ENCODE measurements at regions not wholly inside any gene's neighbourhood (a gene's known extent, or its start where the extent isn't known, plus 50 kb on each side); places are given as distances from the start of the nearest gene placed in this dataset.

GRCh38 chr21:25115021-25115420, 492.3 kb downstream of the MRPL39 start:
- DNase-seq, result no peak

GRCh38 chr21:25107708-25108107, 499.6 kb downstream of the MRPL39 start:
- no peak for DNase-seq

DNA sequence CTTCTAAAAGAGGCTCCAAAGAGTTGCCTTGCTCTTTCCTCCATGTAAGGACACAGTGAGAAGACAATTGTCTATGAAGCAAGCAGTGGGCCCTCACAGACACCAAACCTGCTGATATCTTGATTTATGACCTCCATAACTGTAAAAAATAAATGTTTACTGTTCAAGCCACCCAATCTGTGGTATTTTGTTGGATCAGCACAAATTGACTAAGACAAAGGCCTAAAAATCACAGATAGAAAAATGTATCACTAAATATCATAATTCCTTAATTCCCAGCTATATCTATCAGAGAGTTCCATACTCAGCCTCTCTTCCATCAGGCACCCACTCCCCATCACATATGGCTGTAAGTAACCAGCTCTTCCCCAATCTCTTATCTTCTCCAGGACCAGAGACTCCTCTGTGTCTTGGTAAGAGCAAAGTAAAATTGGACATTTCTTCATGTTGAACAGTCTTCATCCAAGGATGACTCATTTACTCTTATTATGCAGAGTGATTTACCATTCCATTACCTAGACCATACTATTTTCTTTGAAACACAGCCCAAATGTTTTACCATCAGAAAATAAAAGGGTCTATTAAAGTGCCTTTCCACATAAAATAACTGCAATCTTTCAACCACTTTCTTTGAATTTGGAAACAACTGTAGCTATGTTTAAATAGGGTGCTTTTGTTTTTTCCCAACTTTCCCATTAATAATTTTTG, 503.6 kb downstream of the MRPL39 start:
- DNase-seq, result no peak

DNA sequence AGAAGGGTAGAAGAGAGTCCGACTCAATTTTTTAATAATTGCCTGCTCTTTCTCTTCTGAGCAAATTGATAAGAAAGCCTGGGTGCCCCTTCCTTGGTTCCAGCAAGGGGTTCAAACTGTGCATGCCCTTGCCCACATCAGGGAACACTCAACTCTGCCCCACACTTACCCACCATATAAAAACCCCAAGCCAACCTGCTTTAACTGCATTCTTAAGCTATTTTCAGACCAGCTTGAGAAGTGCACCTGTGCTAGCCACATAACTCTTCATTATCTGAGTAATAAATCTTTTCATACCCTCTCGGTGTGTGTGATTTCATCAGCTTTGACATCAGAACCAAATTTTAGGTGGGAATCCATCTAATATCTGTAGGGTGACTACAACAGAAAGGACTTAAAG, 509.6 kb downstream of the MRPL39 start:
- DNase-seq, result no peak

GRCh38 chr21:25094695-25095094, 512.6 kb downstream of the MRPL39 start:
- no peak for DNase-seq

- DNase-seq, result no peak
Observed at GRCh38 chr21:25092441-25093011, 514.8 kb downstream of the MRPL39 start.

DNA sequence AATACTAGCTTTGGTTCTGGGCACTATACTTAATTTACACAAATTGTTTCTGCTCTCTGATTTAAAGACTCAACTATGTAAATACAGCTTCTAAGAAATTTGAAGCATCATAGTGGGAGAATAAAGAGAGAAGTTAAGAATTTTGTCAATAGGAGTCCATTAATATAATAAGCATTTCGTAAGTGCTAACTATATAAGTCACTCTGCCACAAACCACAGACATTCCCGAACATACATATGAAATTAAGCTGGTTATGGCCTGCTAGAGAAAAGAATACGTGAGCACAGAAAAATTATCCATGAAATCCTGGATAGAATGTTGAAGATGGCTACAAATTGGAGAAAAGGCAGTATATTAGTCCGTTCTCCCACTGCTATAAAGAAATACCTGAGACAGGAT, 526.2 kb downstream of the MRPL39 start:
- DNase-seq, result no peak

DNA sequence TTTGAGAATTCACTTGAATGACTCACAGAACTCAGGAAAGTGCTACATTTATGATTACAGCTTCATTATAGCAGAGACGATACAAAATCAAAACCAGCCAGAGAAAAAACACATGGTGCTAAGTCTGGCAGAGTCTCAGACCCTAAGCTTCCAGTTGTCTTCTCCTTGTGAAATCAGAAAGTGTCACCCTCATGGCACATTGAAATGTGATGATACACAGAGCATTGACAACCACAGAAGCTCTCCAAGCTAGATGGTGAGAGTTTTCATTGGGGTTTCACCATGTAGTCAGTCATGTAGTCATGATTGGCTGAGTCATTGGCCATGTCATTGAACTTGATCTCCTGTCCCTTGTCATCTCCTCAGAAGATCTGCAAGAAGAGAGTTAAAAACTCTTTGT, 526.6 kb downstream of the MRPL39 start:
- no peak for DNase-seq

DNA sequence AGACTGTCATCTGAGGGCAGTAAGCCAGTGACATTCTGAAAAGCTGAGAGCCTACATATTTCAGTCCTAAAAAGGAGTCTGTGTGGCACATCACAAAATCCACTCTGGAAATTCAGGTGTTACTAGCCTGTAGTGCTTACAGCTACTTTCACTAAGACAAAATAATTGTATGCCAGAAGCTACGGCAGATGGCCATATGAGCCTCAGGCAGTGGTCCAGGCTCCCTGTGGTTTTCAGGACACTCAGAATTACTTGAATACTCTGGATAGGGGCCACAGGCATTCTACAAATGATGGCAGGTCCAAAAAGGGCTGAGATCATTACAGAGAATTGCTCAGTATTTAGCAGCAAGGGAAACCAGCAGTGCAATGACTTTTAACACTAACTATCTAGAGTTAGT, 527.1 kb downstream of the MRPL39 start:
- no peak for DNase-seq

GRCh38 chr21:25079053-25079452, 528.2 kb downstream of the MRPL39 start:
- DNase-seq, result no peak

- DNase-seq, result no peak
Observed at GRCh38 chr21:25062061-25062460, 545.2 kb downstream of the MRPL39 start.

GRCh38 chr21:25054689-25055088, 552.6 kb downstream of the MRPL39 start:
- no peak for DNase-seq

DNA sequence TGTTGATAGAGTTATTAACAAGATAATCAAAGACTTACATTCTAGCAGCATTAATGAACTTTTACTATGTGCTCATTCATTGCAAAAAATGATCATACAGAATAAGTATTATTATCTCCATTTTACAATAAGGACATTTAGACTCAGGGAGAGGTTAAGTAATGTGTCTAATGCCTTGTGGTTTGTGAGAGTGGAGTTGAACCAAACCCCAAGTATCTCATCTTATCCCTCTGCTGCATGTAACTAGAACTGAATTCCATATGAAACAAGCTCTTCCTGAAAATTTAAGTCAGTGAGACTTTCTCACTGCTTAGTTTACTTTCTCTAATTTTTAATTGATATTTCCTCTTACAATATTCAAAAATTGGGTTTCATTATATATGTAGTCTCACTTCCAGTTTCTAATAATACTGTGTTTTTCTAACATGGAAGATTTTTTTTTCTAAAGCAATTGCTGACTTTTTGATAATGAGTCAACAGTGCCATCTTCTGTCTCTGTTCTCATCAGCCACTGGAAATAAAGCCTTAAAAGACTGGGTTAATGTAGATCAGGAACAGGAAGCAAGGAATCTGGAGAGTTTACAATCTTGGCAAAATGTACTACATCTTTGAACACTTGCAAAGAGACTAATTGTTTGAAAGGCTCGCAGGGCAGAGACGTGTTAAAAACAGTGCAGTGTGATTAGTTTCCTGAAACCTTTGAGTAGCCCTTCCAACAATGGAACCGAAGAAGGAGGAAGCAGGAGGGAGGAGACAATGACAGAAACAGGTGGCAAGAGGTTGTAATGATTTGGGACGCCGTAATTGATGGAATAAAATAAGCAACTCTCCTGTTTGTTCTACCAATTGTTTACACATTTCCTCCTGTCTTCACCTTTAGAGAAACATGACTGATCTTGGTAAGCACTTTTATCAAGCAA, 567.6 kb downstream of the MRPL39 start:
- DNase-seq, result no peak

GRCh38 chr21:25036775-25037174, 570.5 kb downstream of the MRPL39 start:
- DNase-seq, result no peak

- no peak for DNase-seq
Observed at GRCh38 chr21:25031750-25032149, 575.5 kb downstream of the MRPL39 start.

- DNase-seq, result no peak
Observed at GRCh38 chr21:25029580-25029979, 577.7 kb downstream of the MRPL39 start.

DNA sequence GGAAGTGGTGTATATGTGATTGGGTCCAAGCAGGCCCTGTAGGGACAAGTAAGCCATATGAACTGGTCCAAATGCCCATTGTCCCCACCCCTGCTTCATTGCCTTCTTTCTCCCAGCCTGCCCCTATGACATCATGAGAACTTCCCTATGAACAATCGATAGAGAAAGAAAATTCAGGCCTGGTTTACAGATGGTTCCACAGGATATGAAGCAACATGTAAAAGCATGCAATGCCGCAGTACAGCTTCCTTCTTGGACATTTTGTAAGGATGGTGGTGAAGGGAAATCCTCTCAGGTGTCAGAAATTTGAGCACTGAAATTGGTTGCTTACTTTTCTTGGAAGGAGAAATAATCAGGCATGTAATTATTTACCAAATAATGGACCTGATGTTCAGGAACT, 581.7 kb downstream of the MRPL39 start:
- DNase-seq, result no peak

GRCh38 chr21:25024639-25025038, 582.6 kb downstream of the MRPL39 start:
- no peak for DNase-seq

- no peak for DNase-seq
Observed at GRCh38 chr21:25005388-25005787, 601.9 kb downstream of the MRPL39 start.

- DNase-seq, result no peak
Observed at GRCh38 chr21:25002676-25003075, 604.6 kb downstream of the MRPL39 start.

GRCh38 chr21:24995216-24995615, 612.1 kb downstream of the MRPL39 start:
- no peak for DNase-seq

DNA sequence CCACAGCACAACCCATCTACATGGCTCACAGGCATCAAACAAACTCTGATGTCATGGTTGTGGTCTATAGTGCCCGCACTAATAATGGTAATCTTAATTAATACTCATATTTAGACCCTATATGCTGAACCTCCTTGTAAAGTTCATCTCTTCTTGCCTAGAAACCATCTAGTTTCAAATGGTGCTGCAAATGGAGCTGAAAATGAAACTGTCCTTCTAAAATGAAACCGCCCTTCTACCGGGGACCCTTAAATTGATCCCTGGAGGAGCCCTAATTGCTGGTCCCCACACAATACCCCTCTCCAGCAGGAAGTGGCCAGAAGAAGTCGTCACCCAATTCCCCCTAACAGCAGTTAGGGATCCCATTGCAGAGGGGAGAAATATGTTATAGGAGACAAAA, 612.6 kb downstream of the MRPL39 start:
- no peak for DNase-seq

DNA sequence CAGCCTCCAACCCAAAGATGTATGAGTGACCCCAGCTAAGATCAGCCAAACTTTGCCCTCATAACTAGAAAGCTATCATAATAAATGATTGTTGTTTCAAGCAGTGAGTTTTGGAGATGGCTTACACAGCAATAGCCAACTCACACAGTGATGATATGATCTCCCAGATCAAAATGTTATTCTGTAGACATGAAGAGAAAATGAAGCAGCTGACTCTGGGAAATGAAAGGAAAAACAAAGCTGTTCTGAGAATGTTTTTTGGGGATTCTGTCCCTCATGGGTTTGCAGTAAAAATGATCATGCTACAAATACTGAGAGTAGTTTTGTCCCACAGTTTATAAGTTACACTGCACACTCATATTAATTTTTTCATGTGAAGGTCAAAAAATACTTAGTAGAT, 617.8 kb downstream of the MRPL39 start:
- no peak for DNase-seq

DNA sequence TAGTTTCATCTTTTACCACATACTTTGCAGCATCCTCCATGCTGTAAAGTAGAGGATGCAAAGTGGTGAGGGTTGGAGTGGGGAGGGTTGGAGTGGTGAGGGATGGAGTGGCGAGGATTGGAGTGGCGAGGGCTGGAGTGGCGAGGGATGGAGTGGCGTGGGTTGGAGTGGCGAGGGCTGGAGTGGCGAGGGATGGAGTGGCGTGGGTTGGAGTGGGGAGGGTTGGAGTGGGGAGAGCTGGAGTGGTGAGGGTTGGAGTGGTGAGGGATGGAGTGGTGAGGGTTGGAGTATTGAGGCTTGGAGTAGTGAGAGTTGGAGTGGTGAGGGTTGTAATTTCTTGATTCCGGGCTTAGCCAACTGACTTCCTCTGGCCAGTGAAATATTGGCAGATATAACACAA, 618.3 kb downstream of the MRPL39 start:
- DNase-seq, result no peak
